ENCODE measurements at regions not wholly inside any gene's neighbourhood (a gene's known extent, or its start where the extent isn't known, plus 50 kb on each side); places are given as distances from the start of the nearest gene placed in this dataset.

- CTCF ChIA-PET: interaction anchor here (1.0 to 10.6 kb wide), 5 partner anchors 9 to 59 kb away, joined by 3 to 175 read pairs (median 6); no protein-coding TSS in a partner anchor
Measured at GRCh38 chr17:77435272-77436057, 294.7 kb downstream of the SEC14L1 start.

GRCh38 chr17:77436058-77436442 lies 295.3 kb downstream of the SEC14L1 start:
- ChIA-PET POLR2A (no interaction called here), CTCF (interaction anchor here (1.0 to 10.6 kb wide), 5 partner anchors 9 to 59 kb away, joined by 3 to 175 read pairs (median 6); no protein-coding TSS in a partner anchor)
- no peak for TF ChIP-seq CTCF (IDR thresholded peaks at IDR 0.05; ENCODE audit: control extremely low read depth, extremely low read depth, low read depth, missing control alignments)
- DNase-seq (ENCODE audit: extremely low spot score): no peak

More at GRCh38 chr17:77435272-77436057, 294.7 kb downstream of the SEC14L1 start:
- TF ChIP-seq CTCF (IDR thresholded peaks at IDR 0.05; ENCODE audit: control extremely low read depth, extremely low read depth, low read depth, missing control alignments): no peak
- DNase-seq (ENCODE audit: extremely low spot score): no peak
- POLR2A ChIA-PET: no interaction called here

GRCh38 chr17:77436481-77436880 lies 295.7 kb downstream of the SEC14L1 start:
- POLR2A ChIA-PET: no interaction called here
- CTCF ChIA-PET: interaction anchor here (1.0 to 10.6 kb wide), 5 partner anchors 10 to 58 kb away, joined by 3 to 175 read pairs (median 6); no protein-coding TSS in a partner anchor
- DNase-seq (ENCODE audit: extremely low spot score): no peak

GRCh38 chr17:77437017-77437416 lies 296.2 kb downstream of the SEC14L1 start:
- no peak for TF ChIP-seq CTCF (IDR thresholded peaks at IDR 0.05; ENCODE audit: control extremely low read depth, extremely low read depth, low read depth, missing control alignments)
- ChIA-PET CTCF (interaction anchor here (1.5 to 10.6 kb wide), 3 partner anchors 10 to 58 kb away, joined by 3 to 175 read pairs (median 26); no protein-coding TSS in a partner anchor), POLR2A (no interaction called here)
- no peak for DNase-seq (ENCODE audit: extremely low spot score)

More at GRCh38 chr17:77436481-77436880, 295.7 kb downstream of the SEC14L1 start:
- TF ChIP-seq CTCF (IDR thresholded peaks at IDR 0.05; ENCODE audit: control extremely low read depth, extremely low read depth, low read depth, missing control alignments): no peak

GRCh38 chr17:77437747-77438146 lies 297.0 kb downstream of the SEC14L1 start:
- POLR2A ChIA-PET: no interaction called here
- CTCF ChIA-PET: interaction anchor here (1.2 to 10.6 kb wide), 4 partner anchors 11 to 107 kb away, joined by 3 to 175 read pairs (median 15); no protein-coding TSS in a partner anchor
- no peak for DNase-seq (ENCODE audit: extremely low spot score)
- no peak for TF ChIP-seq CTCF (IDR thresholded peaks at IDR 0.05; ENCODE audit: control extremely low read depth, extremely low read depth, low read depth, missing control alignments)

GRCh38 chr17:77438241-77439188 lies 297.7 kb downstream of the SEC14L1 start:
- CTCF ChIA-PET: interaction anchor here (1.2 to 10.6 kb wide), 5 partner anchors 12 to 108 kb away, joined by 3 to 175 read pairs (median 6); no protein-coding TSS in a partner anchor
- POLR2A ChIA-PET: no interaction called here
- no peak for TF ChIP-seq CTCF (IDR thresholded peaks at IDR 0.05; ENCODE audit: control extremely low read depth, extremely low read depth, low read depth, missing control alignments)
- DNase-seq (ENCODE audit: extremely low spot score): no peak
